NCI-H2107 treated with DMSO at 0.1 percent for 48 hours (cell line): ENCODE measurements at regions not wholly inside any gene's neighbourhood (a gene's known extent, or its start where the extent isn't known, plus 50 kb on each side); places are given as distances from the start of the nearest gene placed in this dataset.
A peak's percentile ranks its signal among the peaks of the same experiment; 100 is the strongest.
"Not testable (repeated sequence)": the region's sequence is repeated elsewhere in the genome, so short reads cannot be mapped to it uniquely, and the experiment has no call there.

ENCODE experiments used
- DNase-seq: peaks from one replicate; lab custom pipeline; 2025; ENCODE audit not compliant: unreplicated experiment; lab: John Stamatoyannopoulos, UW

GRCh38 chr17:79560527-79560926 lies 50.3 kb downstream of the RBFOX3 start:
- no peak for DNase-seq

- no peak for DNase-seq
Measured at GRCh38 chr17:79559111-79559887, 51.6 kb downstream of the RBFOX3 start.

- no peak for DNase-seq
Measured at GRCh38 chr17:79558091-79558900, 52.6 kb downstream of the RBFOX3 start.

- no peak for DNase-seq
Measured at GRCh38 chr17:79557276-79558090, 53.4 kb downstream of the RBFOX3 start.

- DNase-seq = no peak
Measured at GRCh38 chr17:79556271-79556670, 54.6 kb downstream of the RBFOX3 start.

GRCh38 chr17:79555543-79555942 lies 55.3 kb downstream of the RBFOX3 start:
- DNase-seq = no peak

GRCh38 chr17:79554346-79554745 lies 56.5 kb downstream of the RBFOX3 start:
- not testable (repeated sequence) for DNase-seq

GRCh38 chr17:79552824-79553223 lies 58.0 kb downstream of the RBFOX3 start:
- no peak for DNase-seq

GRCh38 chr17:79552405-79552804 lies 58.4 kb downstream of the RBFOX3 start:
- no peak for DNase-seq

GRCh38 chr17:79549141-79549915 lies 61.5 kb downstream of the RBFOX3 start:
- peak; percentile 47 for DNase-seq

GRCh38 chr17:79548116-79548515 lies 62.7 kb downstream of the RBFOX3 start:
- DNase-seq = no peak

GRCh38 chr17:79547586-79547985 lies 63.3 kb downstream of the RBFOX3 start:
- DNase-seq = no peak

GRCh38 chr17:79547171-79547570 lies 63.7 kb downstream of the RBFOX3 start:
- DNase-seq = not testable (repeated sequence)

- DNase-seq = no peak
Measured at GRCh38 chr17:79546386-79546785, 64.5 kb downstream of the RBFOX3 start.

- DNase-seq = no peak
Measured at GRCh38 chr17:79545251-79546005, 65.4 kb downstream of the RBFOX3 start.

GRCh38 chr17:79544142-79544914 lies 66.5 kb downstream of the RBFOX3 start:
- DNase-seq = no peak

- DNase-seq = no peak
Measured at GRCh38 chr17:79543531-79543930, 67.3 kb downstream of the RBFOX3 start.

GRCh38 chr17:79542718-79543117 lies 68.1 kb downstream of the RBFOX3 start:
- DNase-seq = no peak
